GM21786 (cell line): ENCODE measurements at regions not wholly inside any gene's neighbourhood (a gene's known extent, or its start where the extent isn't known, plus 50 kb on each side); places are given as distances from the start of the nearest gene placed in this dataset.
"Not testable (repeated sequence)": the region's sequence is repeated elsewhere in the genome, so short reads cannot be mapped to it uniquely, and the experiment has no call there.

Experiments used
- ATAC-seq: cut with Tn5 transposase; IDR thresholded peaks from one replicate; pipeline ENCODE4 v1.9.1; 2021; ENCODE audit not compliant: unreplicated experiment

DNA sequence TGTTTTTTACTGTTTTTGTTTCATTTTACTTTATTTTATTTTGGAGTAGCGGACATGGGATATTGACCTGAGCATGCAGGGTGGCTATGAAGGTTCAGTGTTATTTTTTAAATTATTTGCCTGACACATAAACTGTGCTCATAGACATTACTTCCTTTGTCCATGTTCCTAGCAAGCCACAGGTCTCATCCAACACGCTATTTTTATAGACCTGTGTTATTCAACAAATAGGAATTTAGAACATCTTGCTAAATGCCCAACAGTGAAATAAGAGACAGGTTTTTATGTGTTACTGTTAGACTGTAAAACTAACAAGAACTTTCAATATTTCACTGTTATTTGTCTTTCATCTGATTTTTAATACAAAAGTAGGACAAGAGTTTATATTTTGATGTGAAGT, 756.4 kb downstream of the KCNT2 start:
- ATAC-seq, result no peak

DNA sequence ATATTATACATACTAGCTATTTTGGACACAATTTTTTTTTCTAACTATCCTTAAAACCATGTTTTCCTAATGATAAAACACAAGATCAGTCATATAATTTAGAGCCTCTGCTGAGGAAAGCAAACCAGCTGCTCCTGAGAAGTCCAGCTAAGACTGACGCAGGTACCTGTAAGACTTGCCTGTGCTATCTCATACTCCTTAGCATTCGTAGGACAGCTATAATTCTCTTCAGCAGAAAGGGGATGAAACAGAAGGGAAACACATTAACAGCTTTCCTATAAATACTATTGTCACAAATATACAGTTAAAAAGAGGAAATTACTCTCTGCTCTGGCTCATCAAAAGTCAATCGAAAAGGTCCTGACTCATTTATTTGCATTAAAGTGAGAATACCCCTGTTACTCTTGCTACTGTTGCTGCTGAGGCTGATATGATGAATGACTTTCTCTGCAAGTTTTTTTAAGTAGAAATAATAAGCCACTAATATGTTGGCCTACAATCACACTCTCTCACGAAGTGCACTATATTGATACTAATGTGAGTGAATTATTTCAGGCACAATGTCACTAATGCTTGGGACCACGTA, 757.1 kb downstream of the KCNT2 start:
- no peak for ATAC-seq

DNA sequence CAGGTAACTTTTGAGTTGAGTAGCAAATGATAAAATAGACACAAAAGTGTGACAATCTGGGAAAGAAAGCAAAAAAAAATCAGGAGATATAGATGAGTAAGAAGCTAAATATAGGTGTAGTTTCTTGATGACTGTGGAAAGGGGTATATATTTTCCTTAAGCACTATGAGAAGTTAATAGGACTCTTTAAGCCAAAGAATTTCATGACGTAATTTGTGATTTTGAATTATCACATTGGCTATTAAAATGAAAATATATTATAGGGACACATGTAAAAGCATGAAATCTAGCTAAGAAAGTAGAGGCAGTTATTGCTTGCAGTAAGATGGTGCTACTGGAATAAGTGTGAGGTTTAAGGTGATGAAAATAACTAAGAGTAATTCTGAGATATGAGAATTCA, 759.1 kb downstream of the KCNT2 start:
- ATAC-seq, result no peak

DNA sequence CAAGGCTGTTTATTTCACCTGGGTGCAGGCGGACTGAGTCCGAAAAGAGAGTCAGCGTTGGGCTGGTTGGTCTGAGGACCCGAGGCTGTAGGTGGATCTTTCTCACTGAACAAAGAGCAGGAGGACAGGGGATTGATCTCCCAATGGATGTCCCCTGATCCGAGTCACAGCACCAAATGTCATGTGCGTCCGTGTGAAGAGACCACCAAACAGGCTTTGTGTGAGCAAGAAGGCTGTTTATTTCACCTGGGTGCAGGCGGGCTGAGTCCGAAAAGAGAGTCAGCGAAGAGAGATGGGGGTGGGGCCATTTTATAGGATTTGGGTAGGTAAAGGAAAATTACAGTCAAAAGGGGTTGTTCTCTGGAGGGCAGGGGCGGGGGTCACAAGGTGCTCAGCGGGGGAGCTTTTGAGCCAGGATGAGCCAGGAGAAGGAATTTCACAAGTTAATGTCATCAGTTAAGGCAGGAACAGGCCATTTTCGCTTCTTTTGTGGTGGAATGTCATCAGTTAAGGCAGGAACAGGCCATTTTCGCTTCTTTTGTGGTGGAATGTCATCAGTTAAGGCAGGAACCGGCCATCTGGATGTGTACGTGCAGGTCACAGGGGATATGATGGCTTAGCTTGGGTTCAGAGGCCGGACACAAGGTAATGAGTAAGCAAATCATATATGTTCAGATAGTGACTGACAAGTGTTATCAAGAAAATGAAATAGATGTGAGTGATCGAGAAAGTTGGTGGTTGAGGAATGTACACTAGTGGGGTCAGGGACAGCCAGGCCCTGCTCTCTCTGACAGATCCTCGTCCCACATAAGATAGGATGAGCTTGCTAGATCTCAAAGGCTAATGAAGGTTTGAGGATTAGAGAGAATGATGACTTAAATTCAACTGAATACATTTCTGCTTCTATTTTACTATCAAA, 760.0 kb downstream of the KCNT2 start:
- not testable (repeated sequence) for ATAC-seq

DNA sequence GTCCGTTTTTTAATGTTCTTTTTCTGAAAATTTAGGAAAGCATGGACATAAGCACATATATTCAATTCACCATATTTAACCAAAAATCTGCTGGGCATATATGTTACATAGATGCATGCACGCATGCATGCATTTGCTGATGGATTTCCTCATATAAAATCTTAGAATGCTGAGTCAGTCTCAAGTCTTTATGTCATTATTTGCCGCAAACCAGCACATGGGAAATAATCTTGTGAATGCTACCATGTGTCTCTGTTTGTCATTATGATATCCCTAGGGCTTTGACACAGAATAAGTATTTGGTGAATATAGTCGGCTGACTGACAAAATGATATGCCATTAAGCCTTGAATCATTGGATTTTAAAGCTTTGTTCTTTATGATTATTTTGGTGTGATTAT, 776.5 kb downstream of the KCNT2 start:
- no peak for ATAC-seq

DNA sequence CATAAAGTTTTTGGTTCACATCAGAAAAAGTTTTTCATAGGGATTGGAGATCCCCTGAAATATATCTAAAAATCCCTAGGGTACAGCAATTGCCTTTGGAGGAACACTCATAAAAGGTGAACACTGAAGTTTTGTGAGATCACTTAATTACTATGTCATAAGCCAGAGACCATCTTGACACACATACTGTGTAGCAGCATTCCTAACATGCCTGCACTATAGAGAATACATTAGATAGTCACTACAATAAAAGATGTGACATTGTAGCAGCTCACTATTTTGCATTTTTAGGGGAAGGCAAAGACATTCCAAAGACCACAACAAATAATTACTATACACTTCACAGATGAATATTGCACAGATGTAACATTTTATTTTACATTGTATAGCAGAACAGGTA, 779.9 kb downstream of the KCNT2 start:
- ATAC-seq, result no peak

DNA sequence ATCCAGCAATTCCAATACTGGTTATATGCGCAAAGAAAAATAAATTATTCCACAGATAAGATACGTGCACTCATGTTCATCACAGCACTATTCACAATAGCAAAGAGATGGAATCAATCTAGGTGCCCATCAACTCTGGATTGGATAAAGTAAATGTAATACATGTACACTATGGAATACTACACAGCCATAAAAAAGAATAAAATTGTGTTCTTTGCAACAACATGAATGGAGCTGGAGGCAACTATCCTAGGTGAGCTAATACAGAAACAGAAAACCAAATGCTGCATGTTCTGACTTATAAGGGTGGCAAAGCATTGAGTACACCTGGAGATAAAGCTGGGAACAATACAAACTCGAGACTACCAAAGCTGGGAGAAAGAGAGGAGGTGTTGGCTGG, 787.3 kb downstream of the KCNT2 start:
- no peak for ATAC-seq

DNA sequence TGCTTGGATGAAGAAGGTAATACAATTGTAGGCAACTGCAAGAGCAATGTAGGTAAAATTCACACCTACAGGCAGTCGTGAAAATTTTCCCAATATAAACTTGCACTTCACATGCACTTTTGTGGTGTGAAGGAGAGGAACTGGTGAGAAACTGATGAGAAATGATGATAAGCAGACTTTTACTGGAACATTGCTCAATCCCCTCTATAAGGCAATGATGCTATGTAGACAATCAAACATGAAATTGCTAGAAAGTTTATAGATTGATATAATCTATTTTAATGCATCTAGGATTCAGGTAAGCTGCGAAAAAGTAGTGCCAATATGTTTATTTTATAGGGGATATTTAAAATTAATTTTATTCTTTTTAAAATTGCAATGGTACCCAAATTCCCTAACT, 802.2 kb downstream of the KCNT2 start:
- no peak for ATAC-seq

DNA sequence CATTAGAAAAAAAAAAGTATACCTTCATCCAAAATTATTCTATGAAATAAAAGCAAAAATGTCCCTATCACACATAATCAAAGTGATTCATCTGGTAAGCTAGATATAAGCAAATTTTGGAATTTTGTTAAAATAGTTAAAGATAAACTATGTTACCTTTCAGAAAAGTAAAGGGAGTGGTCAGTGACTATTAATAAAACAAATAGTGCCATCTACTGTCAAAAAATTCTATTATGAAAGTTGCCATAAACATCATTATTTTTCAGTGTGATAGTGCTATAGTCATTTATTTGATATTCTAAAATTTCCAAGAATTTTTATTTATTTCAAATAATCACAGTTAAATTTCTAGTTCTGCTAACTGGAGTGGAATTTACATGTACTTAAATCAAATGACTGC, 803.7 kb downstream of the KCNT2 start:
- ATAC-seq, result no peak

DNA sequence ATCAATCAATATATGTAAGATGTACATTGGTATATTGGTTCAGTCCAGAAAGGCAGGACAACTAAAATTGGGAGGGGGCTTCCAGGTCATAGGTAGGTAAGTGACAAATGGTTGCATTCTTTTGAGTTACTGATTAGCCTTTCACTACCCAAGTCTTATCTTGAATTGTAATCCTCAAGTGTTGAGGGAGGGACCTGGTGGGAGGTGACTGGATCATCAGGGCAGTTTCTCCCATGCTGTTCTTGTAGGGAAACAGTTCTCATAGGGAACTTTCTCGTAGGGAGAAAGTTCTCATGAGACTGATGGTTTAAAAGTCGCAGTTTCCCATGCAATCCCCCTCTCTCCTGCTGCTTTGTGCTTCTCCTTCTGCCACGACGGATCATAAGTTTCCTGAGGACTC, 809.2 kb downstream of the KCNT2 start:
- ATAC-seq, result no peak

DNA sequence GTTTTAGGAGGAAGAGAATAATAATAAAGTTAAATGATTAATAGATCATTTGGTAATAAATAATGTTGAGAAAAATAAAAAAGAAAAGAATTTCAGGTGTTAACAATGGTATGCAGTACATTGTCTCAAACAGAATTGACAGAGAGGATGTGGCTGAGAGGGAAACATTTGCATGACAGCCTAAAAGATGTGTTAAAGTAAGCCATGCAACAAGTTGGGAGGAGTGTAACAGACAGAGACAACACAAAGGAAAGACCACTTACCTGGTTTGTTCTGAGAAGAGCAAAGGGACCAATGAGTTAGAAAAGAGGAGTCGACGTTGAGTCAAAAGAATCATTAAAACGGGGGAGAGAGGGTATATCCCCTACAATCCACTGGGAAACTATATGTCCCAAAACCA, 814.0 kb downstream of the KCNT2 start:
- no peak for ATAC-seq

DNA sequence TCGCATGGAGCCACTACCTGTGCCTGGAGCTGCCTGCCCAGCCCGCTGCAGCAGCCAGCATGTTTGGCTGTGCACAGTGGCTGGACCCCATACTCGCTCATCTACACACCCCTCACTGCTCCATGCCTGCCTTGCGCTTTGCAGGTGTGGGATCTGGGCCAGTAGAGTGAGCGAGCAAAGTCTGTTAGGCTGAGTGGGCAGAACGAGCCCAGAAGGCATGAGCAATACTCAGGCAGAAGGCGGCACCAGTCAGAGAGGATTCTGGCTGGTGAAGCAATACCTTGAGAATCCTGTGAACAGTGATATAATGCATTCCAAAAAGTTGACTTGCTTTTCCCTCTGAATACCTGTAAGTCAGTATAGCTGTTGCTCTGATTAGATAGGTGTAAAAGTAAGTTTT, 816.4 kb downstream of the KCNT2 start:
- no peak for ATAC-seq

DNA sequence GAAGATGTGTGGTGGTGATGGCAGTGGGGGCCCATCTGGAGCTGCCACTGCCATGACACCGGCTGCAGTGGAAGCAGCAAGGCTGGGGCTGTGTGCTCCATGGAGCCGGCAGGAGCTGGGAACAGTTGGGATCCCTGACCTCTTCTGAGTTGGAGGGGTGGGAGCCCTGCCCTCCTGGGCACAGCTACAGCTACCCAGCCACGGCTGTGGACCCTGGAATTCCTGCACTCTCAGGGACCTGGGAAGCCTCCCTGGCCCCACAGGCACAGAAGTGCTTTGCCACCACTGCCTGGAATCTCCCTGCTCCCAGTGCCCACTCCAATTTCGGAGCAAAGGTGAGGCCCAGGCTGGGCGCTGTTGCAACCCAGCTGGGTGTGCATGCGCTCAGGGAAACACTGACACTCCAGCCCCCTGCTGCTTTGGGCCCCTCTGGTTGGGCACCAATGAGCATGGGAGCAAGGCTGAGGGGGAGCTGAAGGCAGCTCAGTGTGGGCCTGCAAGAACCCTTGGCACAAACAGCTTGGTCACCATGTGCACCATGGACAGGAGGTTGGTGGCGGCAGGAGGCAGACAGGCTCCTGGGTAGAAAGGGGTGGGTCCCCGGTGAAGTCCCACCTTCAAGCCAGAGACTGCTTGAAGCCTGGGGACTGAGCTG, 817.6 kb downstream of the KCNT2 start:
- no peak for ATAC-seq

DNA sequence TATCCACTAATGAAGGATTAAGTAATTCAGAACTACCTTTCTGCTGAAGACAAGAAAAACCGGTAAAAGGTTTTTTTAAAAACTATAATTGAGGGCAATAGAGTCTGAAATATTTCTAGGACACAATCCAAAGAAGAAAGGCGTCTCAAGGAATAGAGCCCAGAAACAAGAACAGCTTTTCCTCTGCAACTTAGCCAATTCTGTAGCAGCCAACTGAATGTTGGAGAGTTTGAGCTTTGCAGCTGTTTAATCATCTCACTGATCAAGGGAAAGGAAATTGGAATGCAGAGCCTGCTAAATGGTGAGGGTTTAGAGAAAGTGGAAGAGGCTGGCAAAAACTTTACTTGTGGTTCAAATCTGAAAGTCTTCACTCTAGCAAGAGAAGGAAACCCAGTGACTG, 818.9 kb downstream of the KCNT2 start:
- ATAC-seq, result no peak

DNA sequence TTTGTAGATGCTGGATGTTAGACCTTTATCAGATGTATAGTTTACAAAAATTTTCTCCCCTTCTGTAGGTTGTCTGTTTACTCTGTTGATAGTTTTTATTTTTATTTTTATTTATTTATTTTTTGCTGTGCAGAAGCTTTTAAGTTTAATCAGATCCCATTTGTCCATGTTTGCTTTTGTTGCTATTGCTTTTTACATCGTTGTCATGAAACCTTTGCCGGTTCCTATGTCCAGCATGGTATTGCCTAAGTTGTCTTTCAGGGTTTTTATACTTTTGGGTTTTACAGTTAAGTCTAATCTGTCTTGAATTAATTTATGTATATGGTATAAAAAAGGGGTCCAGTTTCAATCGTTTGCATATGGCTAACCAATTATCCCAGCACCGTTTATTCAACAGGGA, 819.5 kb downstream of the KCNT2 start:
- no peak for ATAC-seq

DNA sequence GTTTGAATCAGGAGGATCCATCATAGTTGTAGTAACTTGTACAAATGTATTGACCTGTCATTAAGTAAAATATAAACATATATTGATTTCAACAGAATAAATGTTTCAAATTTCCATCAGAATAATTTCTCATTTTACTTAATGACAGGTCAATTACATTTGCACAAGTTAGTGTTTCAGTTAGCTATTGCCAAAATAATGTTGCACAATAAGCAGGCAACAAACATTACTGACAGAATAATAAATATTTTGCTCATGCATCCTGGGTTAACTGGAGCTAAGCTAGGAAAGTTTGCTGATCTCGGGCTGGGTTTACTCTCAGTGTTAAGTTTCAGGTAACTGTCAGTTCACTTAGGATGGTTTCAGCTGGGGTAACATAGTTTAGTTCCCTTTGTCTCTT, 822.4 kb downstream of the KCNT2 start:
- no peak for ATAC-seq

DNA sequence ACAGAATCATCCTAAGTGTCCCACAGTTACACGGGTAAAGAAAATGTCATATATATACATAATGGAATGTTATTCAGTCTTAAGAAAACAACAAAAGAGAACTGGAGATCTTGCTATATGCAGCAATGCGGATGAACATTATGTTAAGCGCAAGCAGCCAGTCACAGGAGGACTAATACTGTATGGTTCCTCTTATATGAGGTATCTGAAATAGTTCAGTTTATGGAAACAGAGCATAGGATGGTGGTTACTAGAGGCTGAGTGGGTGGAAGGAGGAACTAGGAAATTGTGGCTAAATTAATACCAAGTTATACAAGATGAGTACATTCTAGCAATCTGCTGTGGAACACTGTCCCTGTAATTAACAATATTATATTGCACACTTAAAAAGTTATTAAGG, 834.3 kb downstream of the KCNT2 start:
- no peak for ATAC-seq

DNA sequence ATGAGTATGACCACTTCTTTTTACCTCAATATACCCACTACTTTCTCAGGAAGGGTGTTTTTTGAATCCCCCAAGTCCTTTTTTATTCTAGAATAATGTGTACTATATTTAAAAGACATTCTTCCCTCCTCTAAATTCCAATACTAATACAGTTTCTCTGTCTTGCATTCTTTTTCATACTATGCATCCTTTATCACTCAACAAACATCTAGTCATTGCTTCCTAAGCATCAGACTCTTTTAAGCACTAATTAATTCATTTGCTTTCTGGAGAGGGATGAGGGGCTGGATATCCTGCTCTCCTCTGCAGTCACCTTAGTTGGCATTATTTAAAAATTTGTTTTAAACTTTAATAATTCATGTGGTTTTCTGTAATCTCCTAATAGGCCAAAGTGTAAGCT, 838.8 kb downstream of the KCNT2 start:
- ATAC-seq, result no peak

DNA sequence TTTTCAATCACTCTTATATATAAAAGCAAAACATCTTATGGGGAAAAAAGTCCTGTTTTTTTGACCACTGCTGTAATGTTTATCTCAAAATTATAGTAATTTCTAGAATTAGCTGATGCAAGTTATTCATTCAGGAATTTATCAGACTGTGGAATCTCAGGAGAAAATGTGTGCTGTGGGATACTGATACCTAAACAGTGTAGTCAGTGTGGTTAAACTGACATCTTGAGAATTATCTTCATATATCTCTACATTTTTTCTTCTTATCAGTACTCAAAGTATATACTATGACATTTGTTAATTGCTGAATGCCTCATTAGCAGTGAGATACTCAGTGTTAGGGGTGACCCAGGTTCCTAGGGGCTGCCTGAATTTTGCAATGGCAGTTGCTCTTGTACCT, 839.3 kb downstream of the KCNT2 start:
- no peak for ATAC-seq

DNA sequence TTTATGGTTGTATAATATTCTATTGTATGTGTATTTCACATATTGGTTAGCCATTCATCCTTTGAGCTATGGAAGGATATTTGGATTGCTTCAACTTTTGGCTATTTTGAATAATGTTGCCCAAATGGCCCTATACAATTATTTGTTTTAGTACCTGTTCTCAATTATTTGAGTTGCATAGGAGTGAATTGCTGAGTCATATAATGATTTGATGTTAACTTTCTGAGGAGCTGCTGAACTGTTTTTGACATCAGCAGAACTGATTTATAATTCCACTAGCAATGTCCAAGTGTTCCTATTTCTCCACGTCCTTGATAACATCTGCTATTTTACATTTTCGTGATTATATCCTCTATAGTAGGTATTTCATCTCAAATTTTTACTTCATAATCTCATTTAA, 839.9 kb downstream of the KCNT2 start:
- ATAC-seq, result no peak

DNA sequence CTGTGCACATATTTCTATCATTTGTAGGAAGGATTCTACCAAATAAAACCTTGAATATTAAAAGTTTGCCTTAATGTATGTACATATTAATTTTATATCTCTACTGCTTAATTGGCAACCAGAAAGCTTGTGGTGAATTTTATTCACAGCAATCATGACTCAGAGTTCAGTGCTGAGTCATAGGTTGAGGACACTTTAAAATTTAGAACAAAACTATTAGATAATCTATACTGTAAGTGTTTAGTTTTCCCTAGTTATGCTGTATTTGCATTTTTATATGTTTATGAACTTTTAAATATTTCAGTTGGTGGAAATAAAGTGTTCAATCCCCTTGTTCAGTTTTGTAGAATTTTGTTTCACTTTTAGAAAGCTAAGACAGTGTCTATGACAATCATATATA, 841.5 kb downstream of the KCNT2 start:
- ATAC-seq, result no peak

DNA sequence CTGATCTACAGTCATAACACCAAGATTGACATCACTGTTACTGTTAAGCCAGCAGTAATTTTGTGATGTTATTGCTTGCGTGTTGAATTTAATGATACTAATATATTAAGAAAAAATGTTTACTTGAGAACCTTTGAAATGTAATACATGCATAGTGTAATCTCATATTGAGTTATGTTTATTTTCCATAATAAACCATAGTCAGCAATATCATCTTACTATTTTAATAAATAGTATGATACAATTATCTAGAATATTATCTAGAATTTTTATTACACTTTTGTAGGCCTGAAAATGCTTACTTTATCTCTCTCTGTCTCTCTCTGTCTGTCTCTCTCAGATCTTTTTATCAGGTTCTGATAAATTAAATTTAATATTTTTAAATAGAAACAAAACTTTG, 843.1 kb downstream of the KCNT2 start:
- no peak for ATAC-seq
